ENCODE measurements at regions not wholly inside any gene's neighbourhood (a gene's known extent, or its start where the extent isn't known, plus 50 kb on each side); places are given as distances from the start of the nearest gene placed in this dataset.

DNA sequence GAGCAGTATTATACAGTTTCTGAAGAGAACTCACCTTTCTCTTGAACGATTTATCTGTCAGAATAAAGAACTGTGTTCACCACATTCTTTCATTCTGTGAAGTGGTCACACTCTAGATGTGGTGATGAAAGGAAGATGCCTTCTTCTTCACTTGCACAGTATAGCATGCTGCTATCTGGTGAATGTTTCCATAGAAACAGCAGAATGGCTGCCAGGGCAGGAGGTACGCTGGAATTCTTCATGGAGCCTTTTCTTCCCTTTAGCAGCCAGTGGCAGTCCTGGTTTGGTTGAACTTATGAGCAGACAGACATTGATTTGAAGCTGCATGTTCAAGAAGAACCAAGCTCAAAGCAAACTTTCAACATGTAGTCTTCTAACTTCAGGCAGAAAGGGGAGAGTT, 1157.9 kb upstream of the LRRTM1 start:
- Histone ChIP-seq H3K4me1 (ENCODE audit: low read length) (no peaks in the 10 kb centered on the region), H3K27ac (ENCODE audit: low read length) (no peak overlapping the region), H3K9me3 (replicated peaks; ENCODE audit: insufficient read depth, low read length) (no peaks in the 10 kb centered on the region), H3K9me2 (replicated peaks; ENCODE audit: insufficient read depth, low read length) (0 out of 2 replicates have a peak, but pooled peaks cover 3% of the 10 kb centered on the region), H3K4me2 (ENCODE audit: low read depth, low read length) (no peak overlapping the region), H3K4me3 (ENCODE audit: low read length) (no peak overlapping the region), H3K27me3 (replicated peaks; ENCODE audit: insufficient read depth, low read length) (no peaks in the 10 kb centered on the region), H3F3A (ENCODE audit: insufficient read depth, low read length) (no peaks in the 10 kb centered on the region), H3K36me3 (replicated peaks; ENCODE audit: insufficient read depth, low read length) (no peaks in the 10 kb centered on the region), H3K79me2 (ENCODE audit: low read length) (no peaks in the 10 kb centered on the region), H4K20me1 (ENCODE audit: insufficient read depth, low read length) (no peaks in the 10 kb centered on the region), H2AFZ (ENCODE audit: low read length) (no peak overlapping the region), H3K9ac (ENCODE audit: low read length) (no peak overlapping the region)
- DNase-seq, result no peak
- TF ChIP-seq EZH2 (optimal IDR thresholded peaks at IDR 0.05; ENCODE audit: low read depth, low read length), result no peak
- TF ChIP-seq, protein P1, sequence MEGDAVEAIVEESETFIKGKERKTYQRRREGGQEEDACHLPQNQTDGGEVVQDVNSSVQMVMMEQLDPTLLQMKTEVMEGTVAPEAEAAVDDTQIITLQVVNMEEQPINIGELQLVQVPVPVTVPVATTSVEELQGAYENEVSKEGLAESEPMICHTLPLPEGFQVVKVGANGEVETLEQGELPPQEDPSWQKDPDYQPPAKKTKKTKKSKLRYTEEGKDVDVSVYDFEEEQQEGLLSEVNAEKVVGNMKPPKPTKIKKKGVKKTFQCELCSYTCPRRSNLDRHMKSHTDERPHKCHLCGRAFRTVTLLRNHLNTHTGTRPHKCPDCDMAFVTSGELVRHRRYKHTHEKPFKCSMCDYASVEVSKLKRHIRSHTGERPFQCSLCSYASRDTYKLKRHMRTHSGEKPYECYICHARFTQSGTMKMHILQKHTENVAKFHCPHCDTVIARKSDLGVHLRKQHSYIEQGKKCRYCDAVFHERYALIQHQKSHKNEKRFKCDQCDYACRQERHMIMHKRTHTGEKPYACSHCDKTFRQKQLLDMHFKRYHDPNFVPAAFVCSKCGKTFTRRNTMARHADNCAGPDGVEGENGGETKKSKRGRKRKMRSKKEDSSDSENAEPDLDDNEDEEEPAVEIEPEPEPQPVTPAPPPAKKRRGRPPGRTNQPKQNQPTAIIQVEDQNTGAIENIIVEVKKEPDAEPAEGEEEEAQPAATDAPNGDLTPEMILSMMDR (IDR thresholded peaks at IDR 0.05; ENCODE audit: low read length), result no peak
- TF ChIP-seq EZH2phosphoT487 (IDR thresholded peaks at IDR 0.05; ENCODE audit: low read length), result no peak

DNA sequence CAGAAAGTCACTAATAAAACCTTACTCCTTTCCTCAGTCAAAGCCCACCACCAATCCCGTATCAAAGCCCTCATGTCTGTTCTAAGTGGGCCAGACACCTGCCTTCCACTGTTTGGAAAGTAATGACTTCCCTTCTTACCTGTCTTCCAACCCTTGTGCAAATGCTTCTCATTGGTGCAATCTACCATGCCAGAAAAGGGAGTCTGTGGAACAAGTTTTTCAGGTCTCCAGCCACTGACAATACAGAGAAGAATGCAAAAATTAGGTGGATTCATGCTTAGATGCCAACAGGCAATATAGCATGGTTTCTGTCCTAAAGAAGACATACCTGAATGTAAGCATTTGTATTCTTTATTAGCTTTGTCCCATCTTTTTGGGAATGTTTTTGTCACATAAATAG, 1140.6 kb upstream of the LRRTM1 start:
- Histone ChIP-seq H3K4me3 (ENCODE audit: low read length) (no peak overlapping the region), H3K27me3 (replicated peaks; ENCODE audit: insufficient read depth, low read length) (no peaks in the 10 kb centered on the region), H3K9me2 (replicated peaks; ENCODE audit: insufficient read depth, low read length) (no peaks in the 10 kb centered on the region), H2AFZ (ENCODE audit: low read length) (no peak overlapping the region), H4K20me1 (ENCODE audit: insufficient read depth, low read length) (no peaks in the 10 kb centered on the region), H3K9ac (ENCODE audit: low read length) (no peak overlapping the region), H3F3A (ENCODE audit: insufficient read depth, low read length) (no peaks in the 10 kb centered on the region), H3K36me3 (replicated peaks; ENCODE audit: insufficient read depth, low read length) (no peaks in the 10 kb centered on the region), H3K27ac (ENCODE audit: low read length) (no peak overlapping the region), H3K4me1 (ENCODE audit: low read length) (no peaks in the 10 kb centered on the region), H3K4me2 (ENCODE audit: low read depth, low read length) (no peak overlapping the region), H3K79me2 (ENCODE audit: low read length) (no peaks in the 10 kb centered on the region), H3K9me3 (replicated peaks; ENCODE audit: insufficient read depth, low read length) (no peaks in the 10 kb centered on the region)
- DNase-seq, result no peak
- no peak for TF ChIP-seq EZH2phosphoT487 (IDR thresholded peaks at IDR 0.05; ENCODE audit: low read length)
- TF ChIP-seq, protein P1 (IDR thresholded peaks at IDR 0.05; ENCODE audit: low read length), result no peak
- no peak for TF ChIP-seq EZH2 (optimal IDR thresholded peaks at IDR 0.05; ENCODE audit: low read depth, low read length)

DNA sequence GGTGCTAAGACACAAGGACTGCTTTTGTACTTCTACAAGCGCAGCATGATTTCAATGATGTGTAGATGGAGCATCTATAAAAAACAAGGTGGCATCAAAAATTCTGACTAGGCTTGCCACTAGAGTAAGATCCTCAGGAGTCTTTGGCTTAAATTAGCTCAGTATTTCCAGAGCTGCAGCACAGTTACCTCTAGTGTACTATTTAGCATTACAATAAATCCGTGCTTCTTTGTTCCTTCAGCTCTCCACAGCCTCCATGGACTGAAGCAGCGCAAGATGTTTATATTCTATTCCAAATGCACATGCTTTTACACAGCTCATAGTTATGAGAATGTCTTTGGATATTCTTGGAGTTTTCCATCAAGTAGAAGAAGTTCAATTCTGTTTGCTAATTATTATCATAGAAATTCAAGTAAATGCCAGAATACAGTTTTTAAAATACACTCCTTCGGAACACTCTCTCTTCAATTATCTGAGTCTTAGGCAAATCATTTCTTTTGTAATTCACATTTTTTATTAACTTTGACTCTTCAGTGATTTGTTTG, 1133.0 kb upstream of the LRRTM1 start:
- TF ChIP-seq EZH2 (optimal IDR thresholded peaks at IDR 0.05; ENCODE audit: low read depth, low read length), result no peak
- TF ChIP-seq, protein P1 (IDR thresholded peaks at IDR 0.05; ENCODE audit: low read length), result no peak
- no peak for TF ChIP-seq EZH2phosphoT487 (IDR thresholded peaks at IDR 0.05; ENCODE audit: low read length)
- no peak overlapping the region for H3K9ac ChIP-seq (ENCODE audit: low read length)
- no peaks in the 10 kb centered on the region for H3F3A ChIP-seq (ENCODE audit: insufficient read depth, low read length)
- no peaks in the 10 kb centered on the region for H3K79me2 ChIP-seq (ENCODE audit: low read length)
- H2AFZ ChIP-seq (ENCODE audit: low read length), result no peak overlapping the region
- no peaks in the 10 kb centered on the region for H3K9me3 ChIP-seq (replicated peaks; ENCODE audit: insufficient read depth, low read length)
- no peak overlapping the region for H3K4me3 ChIP-seq (ENCODE audit: low read length)
- no peak for DNase-seq
- no peak overlapping the region for H3K27ac ChIP-seq (ENCODE audit: low read length)
- no peaks in the 10 kb centered on the region for H3K9me2 ChIP-seq (replicated peaks; ENCODE audit: insufficient read depth, low read length)
- no peak overlapping the region for H3K4me2 ChIP-seq (ENCODE audit: low read depth, low read length)
- H4K20me1 ChIP-seq (ENCODE audit: insufficient read depth, low read length), result no peaks in the 10 kb centered on the region
- no peaks in the 10 kb centered on the region for H3K36me3 ChIP-seq (replicated peaks; ENCODE audit: insufficient read depth, low read length)
- no peaks in the 10 kb centered on the region for H3K27me3 ChIP-seq (replicated peaks; ENCODE audit: insufficient read depth, low read length)
- no peaks in the 10 kb centered on the region for H3K4me1 ChIP-seq (ENCODE audit: low read length)
